Activated CD8-positive, alpha-beta memory T cell treated with anti-CD3 and anti-CD28 coated beads for 24 hours (primary cell): ENCODE measurements at regions not wholly inside any gene's neighbourhood (a gene's known extent, or its start where the extent isn't known, plus 50 kb on each side); places are given as distances from the start of the nearest gene placed in this dataset.
A peak's percentile ranks its signal among the peaks of the same experiment; 100 is the strongest.

ENCODE experiments used
- DNase-seq: peaks from one replicate; pipeline ENCODE4 v3.0.0-alpha.2; 2020

DNA sequence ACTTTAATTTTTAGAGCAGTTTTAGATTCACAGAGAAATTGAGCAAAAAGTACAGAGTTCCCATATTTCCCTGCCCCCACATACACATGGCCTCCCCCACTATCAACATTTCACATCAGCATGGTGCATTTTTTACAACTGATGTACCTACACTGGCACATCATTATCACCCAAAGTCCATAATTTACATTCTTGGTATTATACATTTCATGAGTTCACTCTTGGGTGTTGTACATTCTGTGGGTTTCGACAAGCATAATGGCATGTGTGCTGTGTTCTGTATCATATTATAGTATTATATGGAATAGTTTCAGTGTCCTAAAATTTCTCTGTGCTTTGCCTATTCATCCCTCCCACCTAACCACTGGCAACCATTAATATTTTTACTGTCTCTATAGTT, 419.8 kb upstream of the THBS1 start:
- DNase-seq = no peak

DNA sequence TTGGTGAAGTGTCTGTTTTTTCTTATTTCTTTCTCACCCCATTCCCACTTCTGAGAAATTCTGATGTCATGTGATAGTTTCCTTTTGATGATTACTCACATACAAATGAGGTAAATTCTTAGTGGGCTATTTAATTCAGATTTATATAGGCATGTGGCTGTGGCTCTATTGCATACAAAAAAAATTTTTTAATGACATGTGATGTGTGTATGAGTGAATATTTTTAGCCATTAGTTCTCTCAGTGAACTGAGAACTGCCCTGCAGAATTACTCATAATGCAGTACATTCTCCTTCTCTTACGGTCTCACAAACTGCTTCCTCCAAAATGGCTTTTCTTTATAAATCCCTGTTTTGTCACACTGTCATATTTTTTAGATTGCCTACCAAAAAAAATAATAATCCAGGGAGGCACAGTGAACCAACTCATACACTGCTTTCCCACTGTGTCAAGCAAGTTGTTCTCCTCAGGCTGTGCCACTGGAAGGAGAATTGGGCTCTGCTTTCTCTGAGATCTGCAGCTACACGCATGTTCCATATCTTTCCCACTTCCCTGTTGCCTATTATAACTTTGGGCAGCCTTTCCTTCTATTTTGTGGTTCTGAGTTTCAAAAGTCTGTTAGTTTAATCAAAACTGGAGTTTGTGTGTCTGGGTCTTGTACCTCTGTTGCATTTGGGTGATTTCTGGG, 415.7 kb upstream of the THBS1 start:
- no peak for DNase-seq

GRCh38 chr15:39167164-39168058, 413.5 kb upstream of the THBS1 start:
- DNase-seq = no peak

- DNase-seq = peak; percentile 63
Observed at GRCh38 chr15:39171944-39172368, 408.9 kb upstream of the THBS1 start.

GRCh38 chr15:39172380-39173281, 408.2 kb upstream of the THBS1 start:
- DNase-seq = no peak

- no peak for DNase-seq
Observed at GRCh38 chr15:39173426-39173825, 407.5 kb upstream of the THBS1 start.

DNA sequence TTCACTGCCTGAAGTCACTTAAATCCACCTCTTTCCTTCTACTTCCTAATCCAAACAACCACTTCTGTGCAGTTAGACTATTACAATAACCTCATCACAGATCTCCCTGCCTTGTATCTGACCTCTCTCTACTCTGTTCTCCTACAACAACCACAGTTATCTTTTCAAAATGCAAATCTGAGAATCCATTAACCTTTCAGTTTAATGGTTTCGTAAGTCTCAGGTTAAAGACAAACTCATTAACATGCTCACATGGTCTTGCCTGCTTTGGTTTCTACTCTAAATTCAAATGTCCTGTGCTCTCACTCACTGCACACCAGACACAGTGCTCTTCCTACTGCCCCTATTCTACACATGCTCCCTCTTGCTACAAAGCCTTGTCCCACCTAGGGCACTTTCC, 406.5 kb upstream of the THBS1 start:
- no peak for DNase-seq

DNA sequence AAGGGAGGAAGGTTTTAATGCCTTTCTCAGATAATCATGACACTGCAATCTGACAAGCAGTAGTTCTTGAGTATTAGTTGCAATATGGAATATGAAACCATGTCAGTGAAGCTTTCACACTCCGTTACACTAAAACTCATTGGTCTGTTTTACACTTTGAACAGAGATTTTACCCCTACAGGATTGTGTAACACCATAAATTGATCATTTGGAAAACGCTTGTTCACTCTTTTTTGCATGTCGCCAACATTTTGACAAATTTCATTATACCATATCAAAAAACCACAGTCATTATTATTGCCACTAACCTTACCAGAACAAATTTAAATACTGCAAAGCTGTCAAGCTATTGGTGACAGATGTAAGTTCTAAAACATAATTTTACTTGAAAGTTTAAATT, 404.8 kb upstream of the THBS1 start:
- no peak for DNase-seq

DNA sequence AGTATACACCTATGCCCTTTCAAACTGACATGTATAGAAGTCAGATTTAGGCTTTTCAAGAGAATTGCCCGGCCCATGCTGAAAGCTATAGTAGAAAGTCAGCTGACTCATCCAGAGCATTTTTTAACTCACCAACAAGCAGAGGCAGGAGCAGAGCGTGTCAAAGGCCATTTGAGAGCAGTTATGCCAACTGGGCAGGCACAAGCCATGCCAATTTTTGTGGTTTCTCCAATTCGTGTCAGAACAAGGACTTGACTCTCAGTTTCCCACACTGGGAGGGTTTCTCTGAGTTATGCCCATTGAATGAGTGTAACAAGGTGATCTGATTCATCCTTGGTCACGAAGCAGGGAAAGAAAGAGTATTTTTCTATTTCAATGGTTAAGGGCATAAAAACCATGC, 403.3 kb upstream of the THBS1 start:
- no peak for DNase-seq

GRCh38 chr15:39180030-39180429, 400.8 kb upstream of the THBS1 start:
- no peak for DNase-seq

GRCh38 chr15:39180483-39180933, 400.4 kb upstream of the THBS1 start:
- no peak for DNase-seq

DNA sequence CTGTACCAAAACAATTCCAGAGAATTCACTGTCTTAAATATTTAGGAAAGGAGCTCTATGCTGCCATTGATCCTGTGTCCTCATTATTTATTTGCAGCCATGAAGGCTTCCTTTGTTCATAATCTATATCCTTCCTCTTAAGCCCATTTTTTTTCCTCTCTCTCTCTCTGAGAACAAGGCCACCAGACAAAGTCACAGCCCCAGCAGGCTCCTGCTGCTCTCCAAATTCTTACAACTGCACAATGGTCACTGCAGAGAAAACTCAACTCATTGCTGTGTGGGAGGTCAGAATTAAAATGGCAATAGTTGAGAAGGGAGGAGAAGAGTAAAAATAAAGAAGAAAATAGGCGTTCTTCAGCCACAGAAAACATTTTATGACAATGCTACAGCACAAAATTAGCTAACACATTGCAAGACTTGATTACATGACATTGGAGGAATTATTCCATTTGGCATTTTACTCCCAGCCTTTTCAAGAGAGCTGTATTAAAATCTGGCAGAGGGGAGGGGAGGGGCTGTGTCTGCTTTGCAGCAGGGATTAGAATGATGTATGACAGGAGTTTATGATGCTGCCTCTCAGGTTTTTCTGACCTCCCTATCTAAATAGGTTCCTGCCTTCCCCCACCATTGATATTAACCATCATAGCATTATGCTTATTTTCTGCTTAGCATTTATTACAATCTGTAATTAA, 399.7 kb upstream of the THBS1 start:
- no peak for DNase-seq

GRCh38 chr15:39181940-39182339, 398.9 kb upstream of the THBS1 start:
- DNase-seq = no peak

DNA sequence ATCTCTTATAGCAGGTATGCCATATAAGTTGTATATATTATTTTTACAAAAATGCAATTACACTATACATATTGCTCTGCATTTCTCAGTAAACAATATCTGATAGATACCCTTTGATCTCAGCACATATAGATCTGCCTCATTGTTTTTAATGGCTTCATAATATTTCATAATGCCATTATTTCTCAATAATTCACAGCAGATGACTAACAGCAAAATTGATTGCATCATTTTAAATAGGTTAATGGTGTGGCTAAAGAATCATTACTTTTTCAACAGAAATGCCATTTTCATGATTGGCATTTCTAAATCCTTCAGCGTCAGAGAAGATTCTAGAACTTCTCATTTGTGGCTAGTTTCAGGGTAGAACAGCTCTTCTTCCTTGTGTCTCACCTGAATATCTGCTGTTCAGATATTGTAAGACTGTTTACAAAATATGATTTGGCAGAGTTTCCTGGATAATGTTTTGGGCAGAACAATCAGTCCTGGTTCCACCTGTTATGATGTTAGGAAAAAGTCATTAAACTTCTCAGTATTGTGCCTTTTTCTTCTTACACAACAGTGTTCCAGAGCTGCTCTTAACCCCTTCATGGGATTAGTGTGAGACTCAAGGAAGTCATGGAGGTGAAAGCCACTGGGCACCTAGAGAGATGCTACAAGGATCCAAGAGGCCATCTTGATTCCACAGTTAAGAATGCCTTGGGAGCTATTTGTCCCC, 397.6 kb upstream of the THBS1 start:
- no peak for DNase-seq

- DNase-seq = no peak
Observed at GRCh38 chr15:39184701-39185390, 396.0 kb upstream of the THBS1 start.

GRCh38 chr15:39188314-39188713, 392.6 kb upstream of the THBS1 start:
- no peak for DNase-seq

GRCh38 chr15:39188930-39189329, 391.9 kb upstream of the THBS1 start:
- no peak for DNase-seq

DNA sequence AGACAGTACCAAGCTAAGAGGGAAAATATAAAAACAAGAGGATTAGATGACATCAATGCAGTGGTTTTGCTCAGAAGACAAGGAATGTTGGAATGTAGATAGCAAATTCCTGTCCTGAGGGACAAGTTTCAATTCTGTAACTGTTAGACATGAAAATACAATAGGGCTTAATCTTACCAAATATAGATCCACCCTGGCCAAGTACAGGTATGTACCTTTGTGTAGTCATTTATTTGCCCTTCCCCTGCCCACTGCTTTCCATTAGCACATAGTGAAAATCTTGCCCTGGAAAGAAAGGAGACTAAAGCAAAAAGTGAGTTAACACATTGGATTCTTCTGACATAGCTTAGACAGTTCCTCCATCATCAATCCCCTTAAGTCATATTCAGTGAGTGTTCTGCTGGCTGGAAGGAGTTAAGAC, 389.0 kb upstream of the THBS1 start:
- no peak for DNase-seq

DNA sequence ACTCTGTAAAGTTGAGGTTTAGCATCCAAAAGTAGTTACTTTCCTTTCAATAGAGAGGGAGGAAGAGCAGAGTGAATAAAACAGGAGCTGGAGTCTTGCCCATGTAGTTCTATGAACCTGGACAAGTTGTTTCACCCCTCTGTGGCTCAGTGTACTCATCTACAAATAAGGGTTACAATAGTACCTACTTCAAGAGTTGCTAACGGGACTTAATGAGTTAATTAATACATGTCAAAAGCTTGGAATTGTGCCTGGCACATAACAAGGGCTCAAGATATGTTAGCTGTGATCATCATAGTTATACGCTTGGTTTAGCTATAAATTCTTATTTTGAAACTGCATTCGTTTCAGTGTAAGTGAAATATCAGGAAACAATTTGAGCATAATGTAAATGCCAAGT, 388.5 kb upstream of the THBS1 start:
- DNase-seq = no peak

DNA sequence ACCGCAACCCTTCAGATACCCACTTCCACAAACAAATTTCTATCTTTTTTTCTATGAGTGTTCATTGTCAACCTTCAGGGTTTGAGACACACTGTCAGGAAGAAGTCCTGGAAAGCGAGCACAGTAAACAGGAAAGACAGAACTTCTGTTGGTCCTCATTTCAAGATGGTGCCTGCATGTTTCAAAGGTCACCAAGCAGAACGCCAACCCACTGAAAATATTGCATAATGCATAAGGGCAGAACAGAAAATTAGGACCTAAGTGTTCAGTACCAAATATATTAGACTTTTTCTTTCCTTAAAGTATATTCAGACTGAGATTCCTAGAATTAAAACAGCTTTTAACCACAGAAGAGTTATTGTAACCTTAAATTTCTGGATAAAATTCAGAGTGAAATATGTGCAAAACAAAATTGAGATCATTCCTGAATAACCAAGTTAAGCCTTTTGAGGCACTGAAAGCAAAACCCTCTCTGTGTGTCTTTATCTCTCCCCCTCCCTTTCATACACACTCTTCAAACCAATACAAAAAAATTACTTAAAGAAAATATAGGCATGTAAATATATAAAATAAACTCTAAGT, 387.8 kb upstream of the THBS1 start:
- DNase-seq = no peak

DNA sequence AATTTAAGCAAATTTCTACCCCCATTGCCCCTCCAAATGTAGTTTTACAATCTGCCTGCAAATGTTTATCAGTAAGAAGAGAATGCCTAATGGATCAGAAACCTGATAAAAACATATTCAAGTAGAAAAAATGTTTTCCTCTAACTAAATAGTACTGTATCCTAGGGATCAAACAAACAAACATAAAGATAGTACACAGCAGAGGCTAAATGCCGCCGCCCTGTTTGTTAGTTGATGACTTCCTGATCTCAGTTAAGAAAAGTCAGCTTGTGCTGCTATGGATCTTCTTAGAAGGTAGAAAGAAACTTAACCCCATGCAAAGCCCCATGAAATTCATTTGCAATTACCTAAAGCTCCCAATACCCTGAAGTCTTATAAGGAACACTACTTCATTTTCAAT, 387.3 kb upstream of the THBS1 start:
- DNase-seq = no peak
